ENCODE measurements at regions not wholly inside any gene's neighbourhood (a gene's known extent, or its start where the extent isn't known, plus 50 kb on each side); places are given as distances from the start of the nearest gene placed in this dataset.

DNA sequence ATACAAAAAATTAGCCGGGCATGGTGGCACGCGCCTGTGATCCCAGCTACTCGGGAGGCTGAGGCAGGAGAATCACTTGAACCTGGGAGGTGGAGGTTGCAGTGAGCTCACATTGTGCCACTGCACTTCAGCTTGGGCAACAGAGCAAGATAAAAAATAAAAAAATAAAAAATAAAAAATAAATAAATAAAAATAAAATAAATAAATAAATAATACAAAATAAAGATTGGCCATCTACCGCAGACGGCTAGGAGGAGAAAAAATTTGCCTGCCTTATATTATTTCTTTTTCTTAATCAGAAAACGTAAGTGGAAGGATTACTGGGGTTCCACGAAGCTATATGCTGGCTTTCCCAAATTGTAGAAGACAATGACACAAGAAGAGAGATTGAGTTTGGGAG, 229.7 kb downstream of the EPHA4 start:
- intact Hi-C loops (cut with DNase I; ENCODE audit: low total_unique reads), result no loop called here
- Histone ChIP-seq H3K4me1 (no peaks in the 10 kb centered on the region), H3K27ac (no peak overlapping the region), H3K4me3 (no peak overlapping the region), H3K27me3 (no peaks in the 10 kb centered on the region), H3K36me3 (no peaks in the 10 kb centered on the region), H3K9me3 (no peaks in the 10 kb centered on the region)
- DNase-seq (ENCODE audit: low spot score in 2 of 2), result no peak
- TF ChIP-seq POLR2AphosphoS5 (IDR thresholded peaks at IDR 0.05) (no peak), POLR2A (IDR thresholded peaks at IDR 0.05) (no peak)
- TF ChIP-seq, protein P1, sequence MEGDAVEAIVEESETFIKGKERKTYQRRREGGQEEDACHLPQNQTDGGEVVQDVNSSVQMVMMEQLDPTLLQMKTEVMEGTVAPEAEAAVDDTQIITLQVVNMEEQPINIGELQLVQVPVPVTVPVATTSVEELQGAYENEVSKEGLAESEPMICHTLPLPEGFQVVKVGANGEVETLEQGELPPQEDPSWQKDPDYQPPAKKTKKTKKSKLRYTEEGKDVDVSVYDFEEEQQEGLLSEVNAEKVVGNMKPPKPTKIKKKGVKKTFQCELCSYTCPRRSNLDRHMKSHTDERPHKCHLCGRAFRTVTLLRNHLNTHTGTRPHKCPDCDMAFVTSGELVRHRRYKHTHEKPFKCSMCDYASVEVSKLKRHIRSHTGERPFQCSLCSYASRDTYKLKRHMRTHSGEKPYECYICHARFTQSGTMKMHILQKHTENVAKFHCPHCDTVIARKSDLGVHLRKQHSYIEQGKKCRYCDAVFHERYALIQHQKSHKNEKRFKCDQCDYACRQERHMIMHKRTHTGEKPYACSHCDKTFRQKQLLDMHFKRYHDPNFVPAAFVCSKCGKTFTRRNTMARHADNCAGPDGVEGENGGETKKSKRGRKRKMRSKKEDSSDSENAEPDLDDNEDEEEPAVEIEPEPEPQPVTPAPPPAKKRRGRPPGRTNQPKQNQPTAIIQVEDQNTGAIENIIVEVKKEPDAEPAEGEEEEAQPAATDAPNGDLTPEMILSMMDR (IDR thresholded peaks at IDR 0.05), result no peak

DNA sequence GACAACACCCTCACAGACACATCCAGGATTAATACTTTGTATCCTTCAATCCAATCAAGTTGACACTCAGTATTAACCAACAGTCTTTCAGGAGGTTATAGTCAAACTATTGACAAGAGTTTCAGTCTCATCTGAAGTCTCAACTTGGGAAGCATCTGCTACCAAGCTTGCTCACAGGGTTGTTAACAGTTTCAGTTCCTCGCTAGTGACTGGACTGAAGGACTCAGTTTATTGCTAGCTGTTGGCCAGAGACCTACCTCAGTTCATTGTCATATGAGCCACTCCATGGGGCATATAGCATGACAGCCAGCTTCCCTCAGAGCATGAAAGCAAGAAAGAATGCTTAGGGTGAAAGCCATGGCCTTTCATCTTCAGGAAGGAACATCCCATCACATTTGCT, 228.6 kb downstream of the EPHA4 start:
- intact Hi-C loops (cut with DNase I; ENCODE audit: low total_unique reads), result no loop called here
- TF ChIP-seq, protein P1 (IDR thresholded peaks at IDR 0.05), result no peak
- TF ChIP-seq POLR2A (IDR thresholded peaks at IDR 0.05), result no peak
- no peak for TF ChIP-seq POLR2AphosphoS5 (IDR thresholded peaks at IDR 0.05)

DNA sequence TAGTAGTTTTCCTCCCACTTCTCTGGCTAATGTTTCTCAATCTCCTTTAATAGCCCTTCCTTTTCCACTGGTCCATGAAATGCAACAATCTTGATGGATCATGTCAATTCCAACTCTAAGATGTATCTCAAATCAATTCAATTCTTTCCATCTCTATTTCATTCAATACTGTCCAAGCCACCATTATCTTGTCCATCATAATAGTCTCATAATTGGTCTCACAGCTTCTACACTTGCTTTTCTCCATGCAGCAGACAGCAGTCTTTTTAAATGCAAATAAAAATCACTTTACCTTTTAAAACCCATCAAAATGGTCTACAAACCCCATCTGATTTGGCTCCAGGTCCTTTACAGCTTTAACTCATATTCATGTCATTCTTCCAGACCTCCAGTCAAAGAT, 226.6 kb downstream of the EPHA4 start:
- intact Hi-C loops (cut with DNase I; ENCODE audit: low total_unique reads), result no loop called here
- no peak for DNase-seq (ENCODE audit: low spot score in 2 of 2)

More for the DNA sequence above, 228.6 kb downstream of the EPHA4 start:
- H3K27me3 ChIP-seq, result no peaks in the 10 kb centered on the region
- H3K36me3 ChIP-seq, result no peaks in the 10 kb centered on the region
- no peaks in the 10 kb centered on the region for H3K4me1 ChIP-seq
- H3K27ac ChIP-seq, result no peak overlapping the region
- no peak overlapping the region for H3K4me3 ChIP-seq
- H3K9me3 ChIP-seq, result no peaks in the 10 kb centered on the region
- DNase-seq (ENCODE audit: low spot score in 2 of 2), result no peak

DNA sequence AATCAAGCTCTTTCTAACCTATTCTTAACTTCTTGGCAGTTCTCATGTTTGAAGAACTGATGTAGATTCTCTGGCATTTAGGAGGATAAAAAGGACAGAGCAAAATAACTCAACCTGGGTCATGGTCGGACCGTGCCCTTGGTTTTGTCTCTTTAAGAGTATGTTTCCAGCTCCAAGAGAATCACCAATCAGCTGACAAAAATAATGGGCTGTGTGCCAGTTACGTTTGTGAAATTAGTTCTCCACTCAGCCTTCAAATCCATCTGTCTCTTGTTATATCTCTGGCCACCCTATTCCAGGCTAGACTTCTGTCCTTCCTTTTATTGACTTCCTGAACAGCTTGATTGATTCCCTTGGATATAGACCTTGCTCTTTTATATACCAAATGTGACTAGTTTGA, 225.7 kb downstream of the EPHA4 start:
- intact Hi-C loops (cut with DNase I; ENCODE audit: low total_unique reads), result no loop called here
- Histone ChIP-seq H3K4me1 (no peaks in the 10 kb centered on the region), H3K4me3 (no peak overlapping the region), H3K9me3 (no peaks in the 10 kb centered on the region), H3K27me3 (no peaks in the 10 kb centered on the region), H3K27ac (no peak overlapping the region), H3K36me3 (no peaks in the 10 kb centered on the region)
- DNase-seq (ENCODE audit: low spot score in 2 of 2), result no peak
- TF ChIP-seq POLR2AphosphoS5 (IDR thresholded peaks at IDR 0.05) (no peak), POLR2A (IDR thresholded peaks at IDR 0.05) (no peak)

More for the DNA sequence above, 226.6 kb downstream of the EPHA4 start:
- no peak overlapping the region for H3K27ac ChIP-seq
- no peak overlapping the region for H3K4me3 ChIP-seq
- H3K36me3 ChIP-seq, result no peaks in the 10 kb centered on the region
- H3K27me3 ChIP-seq, result no peaks in the 10 kb centered on the region
- no peaks in the 10 kb centered on the region for H3K9me3 ChIP-seq
- H3K4me1 ChIP-seq, result no peaks in the 10 kb centered on the region
- TF ChIP-seq, protein P1 (IDR thresholded peaks at IDR 0.05), result no peak
- TF ChIP-seq POLR2AphosphoS5 (IDR thresholded peaks at IDR 0.05), result no peak
- TF ChIP-seq POLR2A (IDR thresholded peaks at IDR 0.05), result no peak

DNA sequence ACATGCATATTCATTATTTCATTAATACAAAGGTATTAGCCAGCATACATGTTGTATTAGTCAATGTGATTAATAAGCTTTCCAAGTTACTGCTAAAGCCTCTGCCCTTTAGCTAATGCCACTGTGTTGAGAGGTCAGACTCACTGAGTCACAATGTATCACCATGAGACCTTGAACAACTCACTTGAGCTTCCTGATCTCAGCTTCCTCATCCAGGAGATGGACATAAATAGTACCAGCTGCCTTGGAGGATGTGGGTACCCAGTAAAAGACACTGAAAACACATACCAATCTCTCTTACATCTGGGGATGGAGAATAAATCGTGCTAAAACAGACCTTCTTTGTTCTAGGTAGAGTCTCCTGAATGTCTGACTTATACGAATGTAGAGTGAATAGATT, 224.6 kb downstream of the EPHA4 start:
- Histone ChIP-seq H3K4me3 (no peak overlapping the region), H3K36me3 (no peaks in the 10 kb centered on the region), H3K4me1 (no peaks in the 10 kb centered on the region), H3K27ac (no peak overlapping the region), H3K9me3 (no peaks in the 10 kb centered on the region), H3K27me3 (no peaks in the 10 kb centered on the region)
- no peak for DNase-seq (ENCODE audit: low spot score in 2 of 2)
- intact Hi-C loops (cut with DNase I; ENCODE audit: low total_unique reads), result no loop called here
- TF ChIP-seq, protein P1 (IDR thresholded peaks at IDR 0.05), result no peak
- no peak for TF ChIP-seq POLR2AphosphoS5 (IDR thresholded peaks at IDR 0.05)
- no peak for TF ChIP-seq POLR2A (IDR thresholded peaks at IDR 0.05)

DNA sequence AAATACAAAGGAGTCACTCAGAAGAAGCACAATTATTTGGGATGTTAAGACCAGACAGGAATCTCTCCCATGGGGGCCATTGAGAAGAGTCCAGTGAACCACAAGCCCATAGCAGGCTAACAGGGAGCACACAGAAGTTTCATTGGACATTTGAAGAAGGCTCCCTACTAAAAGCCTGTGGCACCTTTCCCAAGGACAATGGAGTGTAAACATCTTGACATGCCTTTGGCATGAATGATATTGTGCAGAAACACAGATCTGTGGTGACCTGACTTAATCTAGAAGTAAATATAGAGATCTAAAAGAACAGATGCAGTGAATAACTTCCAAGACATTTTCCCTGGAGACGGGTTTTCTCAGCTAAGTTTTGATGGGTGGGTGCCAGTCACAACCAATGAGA, 221.5 kb downstream of the EPHA4 start:
- Histone ChIP-seq H3K9me3 (no peaks in the 10 kb centered on the region), H3K36me3 (no peaks in the 10 kb centered on the region), H3K4me3 (no peak overlapping the region), H3K27me3 (no peaks in the 10 kb centered on the region), H3K27ac (no peak overlapping the region), H3K4me1 (no peaks in the 10 kb centered on the region)
- no peak for TF ChIP-seq POLR2A (IDR thresholded peaks at IDR 0.05)
- TF ChIP-seq POLR2AphosphoS5 (IDR thresholded peaks at IDR 0.05), result no peak
- TF ChIP-seq, protein P1 (IDR thresholded peaks at IDR 0.05), result no peak
- no peak for DNase-seq (ENCODE audit: low spot score in 2 of 2)
- intact Hi-C loops (cut with DNase I; ENCODE audit: low total_unique reads), result no loop called here

Data from breast epithelium (tissue), 4 donors.